Loucy (cell line): ENCODE measurements at regions not wholly inside any gene's neighbourhood (a gene's known extent, or its start where the extent isn't known, plus 50 kb on each side); places are given as distances from the start of the nearest gene placed in this dataset.
"Not testable (repeated sequence)": the region's sequence is repeated elsewhere in the genome, so short reads cannot be mapped to it uniquely, and the experiment has no call there.

Experiments used
- EZH2phosphoT487 ChIP-seq: fragments of 200-600 bp; IDR thresholded peaks from 2 replicates; pipeline ENCODE4 v1.6.1; 2018; ENCODE audit warnings: antibody characterized with exemption, mild to moderate bottlenecking, moderate library complexity, borderline replicate concordance
- TF ChIP-seq, protein P1 (sequence below): fragments of 200-600 bp; sonication (generic); conservative IDR thresholded peaks from 2 replicates; pipeline ENCODE4 v1.5.1; 2014; ENCODE audit warnings: mild to moderate bottlenecking, antibody characterized with exemption, low read length

- TF ChIP-seq, protein P1, sequence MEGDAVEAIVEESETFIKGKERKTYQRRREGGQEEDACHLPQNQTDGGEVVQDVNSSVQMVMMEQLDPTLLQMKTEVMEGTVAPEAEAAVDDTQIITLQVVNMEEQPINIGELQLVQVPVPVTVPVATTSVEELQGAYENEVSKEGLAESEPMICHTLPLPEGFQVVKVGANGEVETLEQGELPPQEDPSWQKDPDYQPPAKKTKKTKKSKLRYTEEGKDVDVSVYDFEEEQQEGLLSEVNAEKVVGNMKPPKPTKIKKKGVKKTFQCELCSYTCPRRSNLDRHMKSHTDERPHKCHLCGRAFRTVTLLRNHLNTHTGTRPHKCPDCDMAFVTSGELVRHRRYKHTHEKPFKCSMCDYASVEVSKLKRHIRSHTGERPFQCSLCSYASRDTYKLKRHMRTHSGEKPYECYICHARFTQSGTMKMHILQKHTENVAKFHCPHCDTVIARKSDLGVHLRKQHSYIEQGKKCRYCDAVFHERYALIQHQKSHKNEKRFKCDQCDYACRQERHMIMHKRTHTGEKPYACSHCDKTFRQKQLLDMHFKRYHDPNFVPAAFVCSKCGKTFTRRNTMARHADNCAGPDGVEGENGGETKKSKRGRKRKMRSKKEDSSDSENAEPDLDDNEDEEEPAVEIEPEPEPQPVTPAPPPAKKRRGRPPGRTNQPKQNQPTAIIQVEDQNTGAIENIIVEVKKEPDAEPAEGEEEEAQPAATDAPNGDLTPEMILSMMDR, result not testable (repeated sequence)
- TF ChIP-seq EZH2phosphoT487, result not testable (repeated sequence)
These were observed 1183.2 kb upstream of the WWC1 start for GRCh38 chr5:167108266-167108665.
